HCT116 (cell line): ENCODE measurements at regions not wholly inside any gene's neighbourhood (a gene's known extent, or its start where the extent isn't known, plus 50 kb on each side); places are given as distances from the start of the nearest gene placed in this dataset.

Experiments
- ATAC-seq: fragments of 200-7000 bp; cut with Tn5 transposase; 2 replicates; pipeline ENCODE4 v1.9.1; 2020; ENCODE audit warnings: mild to moderate bottlenecking, moderate library complexity
- BruUV-seq: library from RNA; stranded (reverse); fragments of 400-500 nt; replicated peaks from 2 replicates; lab custom pipeline; 2021; lab: Mats Ljungman, UMichigan
- CTCF ChIA-PET: fragments of 300-600 bp; sonication (Branson Sonifier 250); formaldehyde crosslinking; loops from one replicate; lab custom pipeline; 2021; ENCODE audit warnings: antibody characterized with exemption; lab: Charles Lee
- POLR2A ChIA-PET: fragments of 300-600, 350-600 bp; sonication (Branson Sonifier 250); formaldehyde crosslinking; loops from one replicate; lab custom pipeline; 2021; ENCODE audit warnings: antibody characterized with exemption; lab: Charles Lee
- RAD21 ChIA-PET, 2 experiments: fragments of 300-600 bp; sonication (Branson Sonifier 250); formaldehyde crosslinking; loops; one replicate each; lab custom pipeline; 2023; ENCODE audit warnings: low total read pairs in 2 of 2; ENCODE audit not compliant: uncharacterized antibody in 2 of 2, unreplicated experiment in 2 of 2, low non-redundant PET in 1 of 2; lab: Charles Lee
- DNase-seq: peaks from one replicate; pipeline ENCODE4 v3.0.0-alpha.2; 2010; ENCODE audit warnings: low read depth, low spot score
- H2AFZ ChIP-seq: fragments of 200-600 bp; shearing (Covaris generic), sonication (generic); 2 replicates; pipeline ENCODE4 v1.6.1; 2017; ENCODE audit warnings: low read depth, mixed run types, mixed read lengths, antibody characterized with exemption, low read length; ENCODE audit not compliant: poor library complexity, severe bottlenecking
- H3K27ac ChIP-seq: 2 replicates; pipeline ENCODE4 v1.5.1; 2012; ENCODE audit warnings: low read depth, low read length
- H3K27me3 ChIP-seq: fragments of 200-600 bp; sonication (generic); 2 replicates; pipeline ENCODE4 v1.6.1; 2016; ENCODE audit warnings: mixed run types, low read length, mixed read lengths; ENCODE audit not compliant: insufficient read depth
- H3K36me3 ChIP-seq, 2 experiments: fragments of 200-500 bp in 1 of 2; fragments of 200-600 bp in 1 of 2; sonication (Bioruptor generic) in 1 of 2; sonication (generic) in 1 of 2; 2 replicates each; pipeline versions ENCODE4 v1.5.1 to v1.6.1; 2014 to 2016; ENCODE audit warnings: low read length in 2 of 2, inconsistent platforms in 1 of 2, mixed read lengths in 1 of 2, mixed run types in 1 of 2; ENCODE audit not compliant: insufficient read depth in 2 of 2, control insufficient read depth in 1 of 2
- H3K4me1 ChIP-seq, 2 experiments: fragments of 200-600 bp in 1 of 2; sonication (generic) in 1 of 2; 2 replicates each; pipeline versions ENCODE4 v1.5.1 to v1.6.1; 2012 to 2017; ENCODE audit warnings: low read length in 2 of 2, inconsistent platforms in 1 of 2, mild to moderate bottlenecking in 1 of 2, mixed read lengths in 1 of 2, mixed run types in 1 of 2, moderate library complexity in 1 of 2; ENCODE audit not compliant: insufficient read depth in 2 of 2, control insufficient read depth in 1 of 2
- H3K4me2 ChIP-seq: fragments of 200-600 bp; sonication (generic); 2 replicates; pipeline ENCODE4 v1.6.1; 2017; ENCODE audit warnings: mixed run types, low read length, mixed read lengths
- H3K4me3 ChIP-seq, 2 experiments: fragments of 200-600 bp in 1 of 2; sonication (generic) in 1 of 2; replicated peaks in 1 of 2; 2 replicates each; pipeline ENCODE4 v1.5.1; 2011 to 2016; ENCODE audit warnings: low read length in 2 of 2, control low read depth in 1 of 2, low read depth in 1 of 2, mild to moderate bottlenecking in 1 of 2, mixed read lengths in 1 of 2, mixed run types in 1 of 2
- H3K79me2 ChIP-seq: fragments of 200-600 bp; sonication (generic); 2 replicates; pipeline ENCODE4 v1.6.1; 2017; ENCODE audit warnings: mild to moderate bottlenecking, mixed run types, low read length, moderate library complexity, mixed read lengths; ENCODE audit not compliant: insufficient read depth
- H3K9ac ChIP-seq: fragments of 200-600 bp; sonication (generic); 2 replicates; pipeline ENCODE4 v1.6.1; 2016; ENCODE audit warnings: low read length, mixed read lengths
- H3K9me2 ChIP-seq: fragments of 200-600 bp; sonication (generic), shearing (Covaris generic); 2 replicates; pipeline ENCODE4 v1.6.1; 2017; ENCODE audit warnings: mixed run types, mild to moderate bottlenecking, moderate library complexity; ENCODE audit not compliant: insufficient read depth
- H3K9me3 ChIP-seq, 2 experiments: fragments of 200-500 bp in 1 of 2; fragments of 200-600 bp in 1 of 2; sonication (Bioruptor generic) in 1 of 2; sonication (generic) in 1 of 2; 2 replicates each; pipeline ENCODE4 v1.6.1; 2014 to 2017; ENCODE audit warnings: low read length in 2 of 2, mixed read lengths in 2 of 2, inconsistent platforms in 1 of 2, low read depth in 1 of 2, mild to moderate bottlenecking in 1 of 2, mixed run types in 1 of 2, moderate library complexity in 1 of 2; ENCODE audit not compliant: control insufficient read depth in 1 of 2, insufficient read depth in 1 of 2
- H4K20me1 ChIP-seq: fragments of 200-600 bp; sonication (generic), shearing (Covaris generic); 2 replicates; pipeline ENCODE4 v1.6.1; 2017; ENCODE audit warnings: mixed run types, mild to moderate bottlenecking, moderate library complexity; ENCODE audit not compliant: insufficient read depth
- ATF3 ChIP-seq: IDR thresholded peaks from 2 replicates; pipeline ENCODE4 v1.6.1; 2012
- CBX3 ChIP-seq: IDR thresholded peaks from 2 replicates; pipeline ENCODE4 v1.6.1; 2012; ENCODE audit warnings: low read depth
- EGR1 ChIP-seq: IDR thresholded peaks from 2 replicates; pipeline ENCODE4 v1.6.1; 2012; ENCODE audit warnings: low read depth
- JUND ChIP-seq: IDR thresholded peaks from 2 replicates; pipeline ENCODE4 v1.6.1; 2012
- POLR2A ChIP-seq: IDR thresholded peaks from 2 replicates; pipeline ENCODE4 v1.7.0; 2011; ENCODE audit warnings: borderline replicate concordance; ENCODE audit not compliant: insufficient read depth, insufficient read length; ENCODE audit errors: extremely low read depth
- RAD21 ChIP-seq: IDR thresholded peaks from 2 replicates; pipeline ENCODE4 v1.6.1; 2012; ENCODE audit warnings: low read depth, mild to moderate bottlenecking
- SP1 ChIP-seq: IDR thresholded peaks from 2 replicates; pipeline ENCODE4 v1.6.1; 2012; ENCODE audit warnings: low read depth
- TCF7L2 ChIP-seq: IDR thresholded peaks from 2 replicates; pipeline ENCODE4 v1.7.0; 2011; ENCODE audit warnings: borderline replicate concordance, inconsistent platforms; ENCODE audit not compliant: insufficient read depth, insufficient read length; ENCODE audit errors: extremely low read depth
- YY1 ChIP-seq: IDR thresholded peaks from 2 replicates; pipeline ENCODE4 v1.6.1; 2011; ENCODE audit warnings: low read length, low read depth, moderate library complexity, mild to moderate bottlenecking; ENCODE audit not compliant: insufficient replicate concordance; ENCODE audit errors: extremely low read depth
- ZFX ChIP-seq: fragments of 450-650 bp; IDR thresholded peaks from 2 replicates; pipeline ENCODE4 v1.6.1; 2017
- intact Hi-C: fragments of 100-400 bp; cut with micrococcal nuclease; formaldehyde crosslinking; loops from 2 replicates; pipeline ENCODE4 v1.10.0; 2022
- TF ChIP-seq, protein P1 (sequence below), 3 experiments: fragments of 200-600 bp in 1 of 3; sonication (generic) in 1 of 3; IDR thresholded peaks in 2 of 3; conservative IDR thresholded peaks in 1 of 3; 2 replicates each; pipeline ENCODE4 v1.5.1; 2012 to 2017; ENCODE audit warnings: low read depth in 2 of 3, low read length in 2 of 3, antibody characterized with exemption in 1 of 3, borderline replicate concordance in 1 of 3, control low read depth in 1 of 3, mild to moderate bottlenecking in 1 of 3, mixed read lengths in 1 of 3, mixed run types in 1 of 3, moderate library complexity in 1 of 3; ENCODE audit not compliant: insufficient read depth in 1 of 3
- TF ChIP-seq, protein P2 (sequence below): IDR thresholded peaks from 2 replicates; pipeline ENCODE4 v1.6.1; 2012; ENCODE audit warnings: low read depth

GRCh38 chr4:82043081-82043808, 330.5 kb downstream of the HNRNPD start:
- ChIA-PET POLR2A (no interaction called here), RAD21 (no interaction called here), CTCF (no interaction called here)
- no peak overlapping the region for H3K27ac ChIP-seq
- no peak overlapping the region for H2AFZ ChIP-seq
- H3K4me2 ChIP-seq: no peak overlapping the region
- peak; percentile 27; the same call in 1 of the 2 replicates for ATAC-seq
- BruUV-seq: no TSS peak
- no peaks in the 10 kb centered on the region for H3K9me2 ChIP-seq
- H3K9ac ChIP-seq: no peak overlapping the region
- no peaks in the 10 kb centered on the region for H3K79me2 ChIP-seq
- H3K4me1 ChIP-seq: no peaks in the 10 kb centered on the region
- no peak for DNase-seq
- no peak overlapping the region for H3K4me3 ChIP-seq
- intact Hi-C loops: no loop called here
- no peaks in the 10 kb centered on the region for H3K36me3 ChIP-seq
- peaks cover 29% of the 10 kb centered on the region for H3K27me3 ChIP-seq
- H3K9me3 ChIP-seq: no peaks in the 10 kb centered on the region
- TF ChIP-seq, protein P1, sequence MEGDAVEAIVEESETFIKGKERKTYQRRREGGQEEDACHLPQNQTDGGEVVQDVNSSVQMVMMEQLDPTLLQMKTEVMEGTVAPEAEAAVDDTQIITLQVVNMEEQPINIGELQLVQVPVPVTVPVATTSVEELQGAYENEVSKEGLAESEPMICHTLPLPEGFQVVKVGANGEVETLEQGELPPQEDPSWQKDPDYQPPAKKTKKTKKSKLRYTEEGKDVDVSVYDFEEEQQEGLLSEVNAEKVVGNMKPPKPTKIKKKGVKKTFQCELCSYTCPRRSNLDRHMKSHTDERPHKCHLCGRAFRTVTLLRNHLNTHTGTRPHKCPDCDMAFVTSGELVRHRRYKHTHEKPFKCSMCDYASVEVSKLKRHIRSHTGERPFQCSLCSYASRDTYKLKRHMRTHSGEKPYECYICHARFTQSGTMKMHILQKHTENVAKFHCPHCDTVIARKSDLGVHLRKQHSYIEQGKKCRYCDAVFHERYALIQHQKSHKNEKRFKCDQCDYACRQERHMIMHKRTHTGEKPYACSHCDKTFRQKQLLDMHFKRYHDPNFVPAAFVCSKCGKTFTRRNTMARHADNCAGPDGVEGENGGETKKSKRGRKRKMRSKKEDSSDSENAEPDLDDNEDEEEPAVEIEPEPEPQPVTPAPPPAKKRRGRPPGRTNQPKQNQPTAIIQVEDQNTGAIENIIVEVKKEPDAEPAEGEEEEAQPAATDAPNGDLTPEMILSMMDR (IDR thresholded peaks at IDR 0.05 in 2 of 3, conservative IDR thresholded peaks at IDR 0.05 in 1 of 3; ENCODE audit: borderline replicate concordance in 1 of 3, insufficient read depth in 1 of 3, low read depth in 2 of 3, low read length in 2 of 3): no peak
- no peak for TF ChIP-seq SP1
- no peak for TF ChIP-seq JUND
- no peak for TF ChIP-seq TCF7L2
- H4K20me1 ChIP-seq: no peaks in the 10 kb centered on the region

- BruUV-seq: no TSS peak
- Histone ChIP-seq H3K36me3 (no peaks in the 10 kb centered on the region), H3K27ac (no peak overlapping the region), H4K20me1 (no peaks in the 10 kb centered on the region), H3K27me3 (peaks cover 29% of the 10 kb centered on the region), H3K4me3 (no peak overlapping the region), H3K4me1 (no peaks in the 10 kb centered on the region), H3K9me2 (no peaks in the 10 kb centered on the region), H3K79me2 (no peaks in the 10 kb centered on the region), H2AFZ (no peak overlapping the region), H3K4me2 (no peak overlapping the region), H3K9ac (no peak overlapping the region), H3K9me3 (no peaks in the 10 kb centered on the region)
- ChIA-PET POLR2A (no interaction called here), RAD21 (no interaction called here), CTCF (no interaction called here)
- intact Hi-C loops: no loop called here
- DNase-seq (no peak), ATAC-seq (no peak)
- TF ChIP-seq CBX3 (no peak), POLR2A (no peak), YY1 (no peak), JUND (no peak), ZFX (no peak), EGR1 (no peak), ATF3 (no peak), RAD21 (no peak)
- TF ChIP-seq, protein P2, sequence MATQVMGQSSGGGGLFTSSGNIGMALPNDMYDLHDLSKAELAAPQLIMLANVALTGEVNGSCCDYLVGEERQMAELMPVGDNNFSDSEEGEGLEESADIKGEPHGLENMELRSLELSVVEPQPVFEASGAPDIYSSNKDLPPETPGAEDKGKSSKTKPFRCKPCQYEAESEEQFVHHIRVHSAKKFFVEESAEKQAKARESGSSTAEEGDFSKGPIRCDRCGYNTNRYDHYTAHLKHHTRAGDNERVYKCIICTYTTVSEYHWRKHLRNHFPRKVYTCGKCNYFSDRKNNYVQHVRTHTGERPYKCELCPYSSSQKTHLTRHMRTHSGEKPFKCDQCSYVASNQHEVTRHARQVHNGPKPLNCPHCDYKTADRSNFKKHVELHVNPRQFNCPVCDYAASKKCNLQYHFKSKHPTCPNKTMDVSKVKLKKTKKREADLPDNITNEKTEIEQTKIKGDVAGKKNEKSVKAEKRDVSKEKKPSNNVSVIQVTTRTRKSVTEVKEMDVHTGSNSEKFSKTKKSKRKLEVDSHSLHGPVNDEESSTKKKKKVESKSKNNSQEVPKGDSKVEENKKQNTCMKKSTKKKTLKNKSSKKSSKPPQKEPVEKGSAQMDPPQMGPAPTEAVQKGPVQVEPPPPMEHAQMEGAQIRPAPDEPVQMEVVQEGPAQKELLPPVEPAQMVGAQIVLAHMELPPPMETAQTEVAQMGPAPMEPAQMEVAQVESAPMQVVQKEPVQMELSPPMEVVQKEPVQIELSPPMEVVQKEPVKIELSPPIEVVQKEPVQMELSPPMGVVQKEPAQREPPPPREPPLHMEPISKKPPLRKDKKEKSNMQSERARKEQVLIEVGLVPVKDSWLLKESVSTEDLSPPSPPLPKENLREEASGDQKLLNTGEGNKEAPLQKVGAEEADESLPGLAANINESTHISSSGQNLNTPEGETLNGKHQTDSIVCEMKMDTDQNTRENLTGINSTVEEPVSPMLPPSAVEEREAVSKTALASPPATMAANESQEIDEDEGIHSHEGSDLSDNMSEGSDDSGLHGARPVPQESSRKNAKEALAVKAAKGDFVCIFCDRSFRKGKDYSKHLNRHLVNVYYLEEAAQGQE: no peak
Observed at GRCh38 chr4:82042042-82042441, 331.7 kb downstream of the HNRNPD start.
